Pancreas (tissue), 10 donors: ENCODE measurements at regions not wholly inside any gene's neighbourhood (a gene's known extent, or its start where the extent isn't known, plus 50 kb on each side); places are given as distances from the start of the nearest gene placed in this dataset.
"Not testable (repeated sequence)": the region's sequence is repeated elsewhere in the genome, so short reads cannot be mapped to it uniquely, and the experiment has no call there.

Source experiments
- ATAC-seq, 4 donors: fragments of 200-7000 bp; cut with Tn5 transposase; one replicate each; pipeline versions ENCODE4 v1.8.0 to v1.9.1; 2020; ENCODE audit warnings: mild to moderate bottlenecking in 4 of 4, moderate library complexity in 4 of 4
- DNase-seq, 6 donors: peaks; one replicate each; pipeline ENCODE4 v3.0.0-alpha.2; 2020
- FAIRE-seq: peaks from 2 replicates; lab custom pipeline; 2012; peaks lifted over from hg19 to GRCh38; lab: Jason Lieb, UNC
- H3K27ac ChIP-seq, 4 donors: fragments of 200-600 bp; sonication (generic); 1 replicate in 3 of 4; 2 replicates in 1 of 4; pipeline versions ENCODE4 v1.5.0 to v1.8.0; 2020
- H3K27me3 ChIP-seq, 4 donors: fragments of 200-600 bp; one replicate each; pipeline ENCODE4 v1.8.0; 2021
- H3K36me3 ChIP-seq, 3 donors: fragments of 200-600 bp; sonication (generic) in 1 of 3; one replicate each; pipeline versions ENCODE4 v1.5.0 to v1.8.0; 2020 to 2021
- H3K4me1 ChIP-seq, 3 donors: fragments of 200-600 bp; one replicate each; pipeline ENCODE4 v1.8.0; 2021
- H3K4me3 ChIP-seq, 4 donors: fragments of 200-600 bp; sonication (generic) in 2 of 4; one replicate each; pipeline versions ENCODE4 v1.5.0 to v1.8.0; 2020 to 2021
- H3K9me3 ChIP-seq, 4 donors: fragments of 200-600 bp; one replicate each; pipeline ENCODE4 v1.8.0; 2021
- CTCF ChIP-seq, 4 donors: fragments of 200-600 bp; sonication (generic) in 3 of 4; IDR thresholded peaks; one replicate each; pipeline versions ENCODE4 v1.5.0 to v1.8.0; 2021; ENCODE audit warnings: antibody characterized with exemption in 4 of 4
- WGBS, 2 donors: extraction: QIAGEN DNeasy Blood & Tissue Kit; methylation state at CpG; one replicate each; pipeline ENCODE4 v1.1.7; 2013; 5-methylcytosine and 5-hydroxymethylcytosine counted together
- intact Hi-C, 3 donors: fragments of 100-400 bp; cut with DNase I; formaldehyde crosslinking; loops; one replicate each; pipeline versions ENCODE4 v1.11.1 to v1.14.2; 2022
- donor health status: healthy with polysubstance abuse.
- donor health status: DM: no; HTN: no; CAD: no; lungs with moderate emphysema.
- donor health status: DM: no; HTN: no; CAD: no.
- donor health status: control.
- donor health status: control.
- donor health status: Bipolar disorder and iron deficiency.
- donor health status: DM: yes; HTN: yes; CAD: no.
- donor health status: DM: no; HTN: no; CAD: no.
- donor health status: DM: no; HTN: no; CAD: no.
- donor health status: DM: yes; HTN: yes; CAD: no.

GRCh38 chr12:17286874-17287273 lies 680.9 kb upstream of the LMO3 start:
- H3K4me3 ChIP-seq = no peak overlapping the region
- intact Hi-C loops = no loop called here
- FAIRE-seq (no peak), ATAC-seq (no peak), DNase-seq (no peak)
- H3K27ac ChIP-seq = no peak overlapping the region
- H3K4me1 ChIP-seq = no peaks in the 10 kb centered on the region
- H3K9me3 ChIP-seq = no peaks in the 10 kb centered on the region
- 61 to 84% methylated on average over 1 of the region's 1 CpG for WGBS, 2 donors
- H3K36me3 ChIP-seq = no peaks in the 10 kb centered on the region
- H3K27me3 ChIP-seq = no peaks in the 10 kb centered on the region
- no peak for TF ChIP-seq CTCF (IDR thresholded peaks at IDR 0.05)

GRCh38 chr12:17284873-17285272 lies 678.9 kb upstream of the LMO3 start:
- Histone ChIP-seq H3K27me3 (no peaks in the 10 kb centered on the region), H3K9me3 (no peaks in the 10 kb centered on the region), H3K4me1 (no peaks in the 10 kb centered on the region), H3K36me3 (no peaks in the 10 kb centered on the region), H3K4me3 (no peak overlapping the region), H3K27ac (no peak overlapping the region)
- FAIRE-seq = no peak
- TF ChIP-seq CTCF (IDR thresholded peaks at IDR 0.05) = no peak
- 84 to 86% methylated on average over 1 of the region's 1 CpG for WGBS, 2 donors
- ATAC-seq = no peak
- intact Hi-C loops = no loop called here
- no peak for DNase-seq

- no peak for TF ChIP-seq CTCF (IDR thresholded peaks at IDR 0.05)
- no peaks in the 10 kb centered on the region for H3K27me3 ChIP-seq
- ATAC-seq = no peak
- no peak for FAIRE-seq
- H3K36me3 ChIP-seq = no peaks in the 10 kb centered on the region
- H3K27ac ChIP-seq = no peak overlapping the region
- intact Hi-C loops = no loop called here
- no peak for DNase-seq
- H3K4me1 ChIP-seq = no peaks in the 10 kb centered on the region
- 79 to 84% methylated on average over 9 of the region's 9 CpGs for WGBS, 2 donors
- no peaks in the 10 kb centered on the region for H3K9me3 ChIP-seq
- no peak overlapping the region for H3K4me3 ChIP-seq
Measured at GRCh38 chr12:17283563-17283962, 677.6 kb upstream of the LMO3 start.

GRCh38 chr12:17282169-17282568 lies 676.2 kb upstream of the LMO3 start:
- H3K9me3 ChIP-seq, H3K27ac ChIP-seq, H3K4me3 ChIP-seq, intact Hi-C loops, ATAC-seq, H3K4me1 ChIP-seq, H3K36me3 ChIP-seq, H3K27me3 ChIP-seq, FAIRE-seq, DNase-seq: not testable (repeated sequence)

- H3K27me3 ChIP-seq = no peaks in the 10 kb centered on the region
- H3K4me3 ChIP-seq = no peak overlapping the region
- H3K27ac ChIP-seq = no peak overlapping the region
- TF ChIP-seq CTCF (IDR thresholded peaks at IDR 0.05) = no peak
- ATAC-seq (no peak), FAIRE-seq (no peak), DNase-seq (no peak)
- no peaks in the 10 kb centered on the region for H3K36me3 ChIP-seq
- H3K4me1 ChIP-seq = no peaks in the 10 kb centered on the region
- intact Hi-C loops = no loop called here
- H3K9me3 ChIP-seq = no peaks in the 10 kb centered on the region
Measured at GRCh38 chr12:17278946-17279345, 673.0 kb upstream of the LMO3 start.

GRCh38 chr12:17276196-17276595 lies 670.2 kb upstream of the LMO3 start:
- Histone ChIP-seq H3K36me3 (no peaks in the 10 kb centered on the region), H3K4me3 (no peak overlapping the region), H3K4me1 (no peaks in the 10 kb centered on the region), H3K27me3 (no peaks in the 10 kb centered on the region), H3K27ac (no peak overlapping the region), H3K9me3 (no peaks in the 10 kb centered on the region)
- no peak for DNase-seq
- no peak for TF ChIP-seq CTCF (IDR thresholded peaks at IDR 0.05)
- no peak for ATAC-seq
- no peak for FAIRE-seq
- WGBS, 2 donors = 76 to 88% methylated on average over 5 of the region's 5 CpGs
- intact Hi-C loops = no loop called here
